Body of pancreas (tissue), 4 donors: ENCODE measurements at regions not wholly inside any gene's neighbourhood (a gene's known extent, or its start where the extent isn't known, plus 50 kb on each side); places are given as distances from the start of the nearest gene placed in this dataset.
A peak's percentile ranks its signal among the peaks of the same experiment; 100 is the strongest.

Experiments
- ATAC-seq: fragments of 150-250 bp; one replicate; pipeline ENCODE4 v1.9.1; 2016
- DNase-seq, 4 donors: peaks; one replicate each; pipeline ENCODE4 v3.0.0-alpha.2; 2019
- H3K27ac ChIP-seq, 4 donors: fragments of 200-600 bp; sonication (generic); 1 replicate in 3 of 4; 2 replicates in 1 of 4; pipeline versions ENCODE4 v1.5.1 to v1.6.1; 2016 to 2019; ENCODE audit warnings: mild to moderate bottlenecking in 1 of 4, mixed read lengths in 1 of 4, moderate library complexity in 1 of 4
- H3K27me3 ChIP-seq, 2 donors: fragments of 200-600 bp; sonication (generic); one replicate each; pipeline ENCODE4 v1.6.0; 2016; ENCODE audit warnings: mild to moderate bottlenecking in 1 of 2
- H3K36me3 ChIP-seq, 2 donors: fragments of 200-600 bp; sonication (generic); replicated peaks in 1 of 2; 2 replicates each; pipeline ENCODE4 v1.5.1; 2016; ENCODE audit warnings: low read depth in 2 of 2; ENCODE audit not compliant: insufficient read depth in 1 of 2
- H3K4me1 ChIP-seq: fragments of 200-600 bp; sonication (generic); one replicate; pipeline ENCODE4 v1.6.0; 2016
- H3K4me3 ChIP-seq, 2 donors: fragments of 200-600 bp; sonication (generic); 1 replicate in 1 of 2; 2 replicates in 1 of 2; pipeline ENCODE4 v1.5.1; 2016 to 2019
- H3K9me3 ChIP-seq, 3 donors: fragments of 200-600 bp; sonication (generic); 1 replicate in 2 of 3; 2 replicates in 1 of 3; pipeline ENCODE4 v1.5.1; 2016
- POLR2A ChIP-seq, 3 donors: fragments of 450-650 bp; IDR thresholded peaks; one replicate each; pipeline ENCODE4 v1.6.1; 2016; ENCODE audit warnings: antibody characterized with exemption in 3 of 3, mild to moderate bottlenecking in 2 of 3
- WGBS, 2 donors: methylation state at CpG; one replicate each; pipeline ENCODE4 v1.1.5; 2017; 5-methylcytosine and 5-hydroxymethylcytosine counted together
- intact Hi-C: fragments of 100-400 bp; cut with DNase I; formaldehyde crosslinking; loops from one replicate; pipeline ENCODE4 v1.15.1; 2023
- TF ChIP-seq, protein P1 (sequence below), 7 experiments: fragments of 450-650 bp in 4 of 7; fragments of 200-600 bp in 3 of 7; sonication (generic) in 3 of 7; IDR thresholded peaks; one replicate each; pipeline ENCODE4 v1.5.1; 2016 to 2019; ENCODE audit warnings: antibody characterized with exemption in 7 of 7

DNA sequence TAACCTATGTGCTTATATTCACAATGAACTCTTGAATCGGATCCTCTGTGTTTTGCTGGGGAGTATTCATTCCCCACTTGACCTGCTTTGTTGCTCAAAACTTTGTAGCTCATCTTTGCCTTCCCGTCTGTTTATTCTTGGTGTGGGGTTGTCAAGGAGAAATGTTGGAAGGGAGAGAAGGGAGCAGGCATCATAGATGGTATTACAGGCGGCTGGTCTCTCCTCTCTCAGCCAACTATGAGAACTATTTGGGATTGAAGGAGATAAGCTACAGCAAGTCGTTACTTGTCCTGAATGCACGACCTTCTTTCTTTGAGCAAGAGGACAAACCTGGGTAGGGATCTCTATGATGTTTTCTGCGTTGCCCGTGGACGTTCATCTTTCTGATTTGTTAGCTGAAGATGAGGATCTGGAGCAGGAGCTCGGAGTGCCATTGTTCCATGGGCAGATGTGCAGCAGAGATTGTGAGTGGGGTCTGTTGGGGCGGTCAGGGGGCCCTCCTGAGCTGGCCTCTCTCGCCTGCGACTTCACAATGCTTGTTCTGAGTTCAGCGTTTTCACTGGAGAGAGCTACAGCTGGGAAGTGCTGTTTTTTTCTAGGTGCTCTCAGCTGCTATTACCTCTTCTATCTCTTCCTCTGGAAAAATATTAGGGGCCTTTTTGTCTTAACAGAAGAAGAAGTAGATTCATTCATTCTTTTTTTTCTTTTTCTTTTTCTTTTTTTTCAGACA, 126.9 kb upstream of the KLF6 start:
- ATAC-seq (no peak), DNase-seq (no peak)
- H3K9me3 ChIP-seq: no peaks in the 10 kb centered on the region
- H3K27ac ChIP-seq: no peak overlapping the region
- no peaks in the 10 kb centered on the region for H3K27me3 ChIP-seq
- TF ChIP-seq, protein P1, sequence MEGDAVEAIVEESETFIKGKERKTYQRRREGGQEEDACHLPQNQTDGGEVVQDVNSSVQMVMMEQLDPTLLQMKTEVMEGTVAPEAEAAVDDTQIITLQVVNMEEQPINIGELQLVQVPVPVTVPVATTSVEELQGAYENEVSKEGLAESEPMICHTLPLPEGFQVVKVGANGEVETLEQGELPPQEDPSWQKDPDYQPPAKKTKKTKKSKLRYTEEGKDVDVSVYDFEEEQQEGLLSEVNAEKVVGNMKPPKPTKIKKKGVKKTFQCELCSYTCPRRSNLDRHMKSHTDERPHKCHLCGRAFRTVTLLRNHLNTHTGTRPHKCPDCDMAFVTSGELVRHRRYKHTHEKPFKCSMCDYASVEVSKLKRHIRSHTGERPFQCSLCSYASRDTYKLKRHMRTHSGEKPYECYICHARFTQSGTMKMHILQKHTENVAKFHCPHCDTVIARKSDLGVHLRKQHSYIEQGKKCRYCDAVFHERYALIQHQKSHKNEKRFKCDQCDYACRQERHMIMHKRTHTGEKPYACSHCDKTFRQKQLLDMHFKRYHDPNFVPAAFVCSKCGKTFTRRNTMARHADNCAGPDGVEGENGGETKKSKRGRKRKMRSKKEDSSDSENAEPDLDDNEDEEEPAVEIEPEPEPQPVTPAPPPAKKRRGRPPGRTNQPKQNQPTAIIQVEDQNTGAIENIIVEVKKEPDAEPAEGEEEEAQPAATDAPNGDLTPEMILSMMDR (IDR thresholded peaks at IDR 0.05): no peak
- TF ChIP-seq POLR2A (IDR thresholded peaks at IDR 0.05): no peak
- intact Hi-C loops: no loop called here
- H3K36me3 ChIP-seq: no peaks in the 10 kb centered on the region
- 51 to 60% methylated on average over 13 of the region's 13 CpGs for WGBS, 2 donors
- no peak overlapping the region for H3K4me3 ChIP-seq
- no peaks in the 10 kb centered on the region for H3K4me1 ChIP-seq

DNA sequence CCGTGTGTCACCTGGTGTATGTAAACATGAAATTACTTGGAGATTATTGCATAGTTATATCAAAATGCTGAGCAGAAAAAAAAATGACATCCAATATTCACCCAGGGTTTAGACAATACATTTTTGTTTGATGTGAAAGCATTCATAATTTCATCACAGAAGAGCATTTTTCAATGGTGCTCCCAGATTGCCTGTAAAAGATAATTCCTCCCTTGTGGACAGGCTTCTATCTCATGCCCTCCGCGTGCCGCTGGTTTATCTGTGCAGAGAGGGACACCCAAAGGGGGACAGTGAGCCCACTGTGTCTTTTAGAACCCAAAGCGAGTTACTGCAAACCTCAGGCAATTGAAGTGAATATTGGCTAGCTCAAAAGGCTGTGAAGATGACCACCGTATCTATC, 126.2 kb upstream of the KLF6 start:
- 74 to 80% methylated on average over 6 of the region's 6 CpGs for WGBS, 2 donors
- no peak overlapping the region for H3K27ac ChIP-seq
- no peak overlapping the region for H3K4me3 ChIP-seq
- intact Hi-C loops: no loop called here
- no peaks in the 10 kb centered on the region for H3K4me1 ChIP-seq
- H3K36me3 ChIP-seq: no peaks in the 10 kb centered on the region
- ATAC-seq (no peak), DNase-seq (no peak)
- H3K9me3 ChIP-seq: no peaks in the 10 kb centered on the region
- H3K27me3 ChIP-seq: no peaks in the 10 kb centered on the region
- TF ChIP-seq POLR2A (IDR thresholded peaks at IDR 0.05): no peak

DNA sequence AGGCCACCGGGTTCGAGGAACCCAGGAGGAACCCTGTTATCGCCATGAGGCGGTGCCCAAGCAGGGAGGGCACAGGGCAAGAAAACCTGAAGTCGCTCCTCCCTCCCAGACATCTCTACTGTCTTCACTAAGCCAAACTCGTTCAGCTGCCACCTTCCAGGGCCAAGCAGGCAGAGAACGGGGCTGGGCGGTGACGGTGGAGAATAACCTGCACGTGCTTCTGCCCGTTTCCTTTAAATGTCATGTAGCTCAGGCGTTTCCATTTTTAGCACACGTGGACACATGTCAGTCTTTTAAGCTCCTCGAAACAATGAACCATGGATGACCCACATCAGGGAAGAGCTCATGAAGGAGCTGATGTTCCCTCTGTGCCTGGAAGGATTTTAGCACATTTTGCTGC, 124.3 kb upstream of the KLF6 start:
- DNase-seq (no peak), ATAC-seq (no peak)
- intact Hi-C loops: no loop called here
- WGBS, 2 donors: 79 to 83% methylated on average over 14 of the region's 14 CpGs
- H3K36me3 ChIP-seq: no peaks in the 10 kb centered on the region
- H3K9me3 ChIP-seq: no peaks in the 10 kb centered on the region
- no peak overlapping the region for H3K4me3 ChIP-seq
- H3K27me3 ChIP-seq: no peaks in the 10 kb centered on the region
- no peaks in the 10 kb centered on the region for H3K4me1 ChIP-seq
- no peak overlapping the region for H3K27ac ChIP-seq
- no peak for TF ChIP-seq POLR2A (IDR thresholded peaks at IDR 0.05)
- TF ChIP-seq, protein P1 (IDR thresholded peaks at IDR 0.05): no peak

DNA sequence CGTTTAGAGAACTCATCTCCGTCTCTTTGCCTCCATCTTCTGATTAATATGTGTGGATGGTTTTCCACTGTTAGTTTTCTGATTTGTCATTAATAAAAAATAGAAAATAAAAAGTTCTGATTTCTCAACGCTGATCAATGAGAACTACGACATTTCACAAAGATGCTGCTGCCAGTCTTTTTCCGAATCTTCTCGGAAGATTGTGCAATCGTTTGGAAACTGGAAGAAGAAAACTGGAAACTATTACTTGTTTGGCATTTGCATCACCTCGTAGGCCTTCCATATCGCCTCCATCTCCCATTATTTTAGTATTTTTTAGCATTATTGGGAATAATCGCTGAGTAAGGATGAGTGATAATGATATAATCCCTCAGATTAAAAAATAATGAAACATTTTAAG, 123.2 kb upstream of the KLF6 start:
- DNase-seq (no peak), ATAC-seq (no peak)
- TF ChIP-seq POLR2A (IDR thresholded peaks at IDR 0.05): no peak
- TF ChIP-seq, protein P1 (IDR thresholded peaks at IDR 0.05): no peak
- Histone ChIP-seq H3K9me3 (no peaks in the 10 kb centered on the region), H3K4me1 (no peaks in the 10 kb centered on the region), H3K36me3 (no peaks in the 10 kb centered on the region), H3K27me3 (no peaks in the 10 kb centered on the region), H3K27ac (no peak overlapping the region), H3K4me3 (no peak overlapping the region)
- intact Hi-C loops: no loop called here
- WGBS, 2 donors: 76 to 78% methylated on average over 10 of the region's 10 CpGs

DNA sequence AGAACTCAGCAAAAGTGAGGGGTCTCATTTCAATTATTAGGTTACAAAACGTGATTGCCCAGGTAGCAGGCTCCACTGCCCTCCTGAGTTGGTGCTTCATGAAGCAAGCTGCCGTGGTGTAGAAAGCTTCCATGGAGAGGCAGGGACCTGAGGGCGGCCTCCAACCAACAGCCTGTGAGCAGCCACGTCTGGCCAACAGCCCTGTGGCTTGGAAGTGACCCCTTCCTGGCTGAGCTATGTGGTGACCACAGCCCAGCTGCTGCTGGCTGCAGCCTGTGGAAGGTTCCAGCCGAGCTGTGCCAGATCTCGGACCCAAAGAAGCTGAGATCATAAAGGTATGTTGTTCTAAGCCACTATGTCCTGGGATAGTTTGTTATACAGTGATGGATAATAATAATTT, 122.5 kb upstream of the KLF6 start:
- TF ChIP-seq POLR2A (IDR thresholded peaks at IDR 0.05): no peak
- TF ChIP-seq, protein P1 (IDR thresholded peaks at IDR 0.05): no peak
- Histone ChIP-seq H3K27me3 (no peaks in the 10 kb centered on the region), H3K4me3 (no peak overlapping the region), H3K9me3 (no peaks in the 10 kb centered on the region), H3K36me3 (no peaks in the 10 kb centered on the region), H3K27ac (no peak overlapping the region), H3K4me1 (peaks cover 6% of the 10 kb centered on the region)
- DNase-seq: peak in 1 of 4 donors; percentile 21
- 59 to 65% methylated on average over 5 to 6 of the region's 6 CpGs for WGBS, 2 donors
- ATAC-seq: no peak
- intact Hi-C loops: no loop called here
